Cardiac muscle cell (in vitro differentiated cells and primary cell): ENCODE measurements at regions not wholly inside any gene's neighbourhood (a gene's known extent, or its start where the extent isn't known, plus 50 kb on each side); places are given as distances from the start of the nearest gene placed in this dataset.

Source experiments
- DNase-seq, 2 donors: peaks; one replicate each; pipeline versions ENCODE4 v3.0.0 to v3.0.0-alpha.2; 2010 to 2017; ENCODE audit warnings: low read depth in 1 of 2, low spot score in 1 of 2
- H3K27ac ChIP-seq: fragments of 200-600 bp; sonication (generic); 2 replicates; pipeline ENCODE4 v1.5.1; 2016
- H3K27me3 ChIP-seq: fragments of 200-600 bp; sonication (generic); 2 replicates; pipeline ENCODE4 v1.6.0; 2016; ENCODE audit warnings: control low read depth
- H3K36me3 ChIP-seq: fragments of 200-600 bp; sonication (generic); 2 replicates; pipeline ENCODE4 v1.5.1; 2016; ENCODE audit warnings: control low read depth
- H3K4me1 ChIP-seq: fragments of 200-600 bp; sonication (generic); 2 replicates; pipeline ENCODE4 v1.8.1; 2017; ENCODE audit warnings: low read depth, mild to moderate bottlenecking, mixed run types
- H3K4me3 ChIP-seq: fragments of 200-600 bp; sonication (generic); 2 replicates; pipeline ENCODE4 v1.5.1; 2016; ENCODE audit warnings: mild to moderate bottlenecking
- H3K9me3 ChIP-seq: fragments of 200-600 bp; sonication (generic); 2 replicates; pipeline ENCODE4 v1.5.1; 2017; ENCODE audit warnings: low read depth, mild to moderate bottlenecking, control low read depth
- CTCF ChIP-seq: IDR thresholded peaks from 2 replicates; pipeline ENCODE4 v1.5.1; 2012; ENCODE audit warnings: low read depth, mild to moderate bottlenecking, low read length

GRCh38 chr14:41957459-41957858 is 350.8 kb downstream of the LRFN5 start:
- TF ChIP-seq CTCF: no peak
- H3K27me3 ChIP-seq: no peaks in the 10 kb centered on the region

More at GRCh38 chr14:41957459-41957858, 350.8 kb downstream of the LRFN5 start:
- Histone ChIP-seq H3K36me3 (no peaks in the 10 kb centered on the region), H3K27ac (no peak overlapping the region), H3K4me1 (no peaks in the 10 kb centered on the region), H3K4me3 (no peak overlapping the region), H3K9me3 (no peaks in the 10 kb centered on the region)
- DNase-seq: no peak
